ENCODE measurements at regions not wholly inside any gene's neighbourhood (a gene's known extent, or its start where the extent isn't known, plus 50 kb on each side); places are given as distances from the start of the nearest gene placed in this dataset.

DNA sequence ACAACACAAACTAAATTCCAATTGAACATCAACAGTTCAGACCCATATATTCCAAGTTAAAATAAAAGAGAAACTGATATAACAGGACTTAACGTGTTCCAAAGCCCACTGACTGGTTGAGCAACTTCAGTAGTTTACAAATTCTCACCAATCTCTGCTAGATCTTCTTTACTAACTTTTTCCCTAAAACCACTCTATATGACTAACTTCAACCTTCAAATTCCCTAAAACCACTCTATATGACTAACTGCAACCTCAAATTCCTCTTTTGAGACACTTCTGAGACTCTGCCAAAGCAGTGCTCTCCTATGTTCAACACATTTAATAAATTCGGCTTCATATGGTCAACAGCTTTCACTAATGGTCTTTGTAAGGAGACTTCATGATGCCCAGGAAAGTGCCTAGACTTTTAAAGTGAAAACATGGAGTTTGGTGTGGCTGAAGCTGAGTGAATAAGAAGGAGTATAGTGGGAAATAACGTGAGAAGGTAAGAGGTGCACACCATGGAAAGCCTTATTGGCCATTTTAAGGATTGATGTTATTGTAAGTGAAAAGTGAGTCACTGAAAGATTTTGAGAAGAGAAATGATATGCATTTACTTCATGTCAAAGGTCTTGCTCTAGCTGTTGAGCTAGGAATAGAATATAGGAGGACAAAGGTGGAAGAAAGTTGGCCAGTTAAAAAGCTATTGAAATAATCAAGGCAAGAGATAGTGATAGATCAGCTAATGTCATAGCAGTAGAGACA lies 134.0 kb upstream of the HCRTR2 start:
- Histone ChIP-seq H3K4me3 (no peak overlapping the region), H3K27ac (no peak overlapping the region), H3K36me3 (no peaks in the 10 kb centered on the region), H3K9me3 (no peaks in the 10 kb centered on the region), H3K27me3 (no peaks in the 10 kb centered on the region), H3K4me1 (no peaks in the 10 kb centered on the region)
- no peak for TF ChIP-seq POLR2A (IDR thresholded peaks at IDR 0.05)
- no peak for TF ChIP-seq POLR2AphosphoS5 (IDR thresholded peaks at IDR 0.05)
- no peak for TF ChIP-seq CTCF (IDR thresholded peaks at IDR 0.05)
- TF ChIP-seq EP300 (IDR thresholded peaks at IDR 0.05), result no peak
- no peak for DNase-seq
- WGBS, 5 donors, result 76 to 79% (median 76%) methylated on average over 3 of the region's 3 CpGs
- intact Hi-C loops (cut with DNase I; ENCODE audit: low total_unique reads), result no loop called here

DNA sequence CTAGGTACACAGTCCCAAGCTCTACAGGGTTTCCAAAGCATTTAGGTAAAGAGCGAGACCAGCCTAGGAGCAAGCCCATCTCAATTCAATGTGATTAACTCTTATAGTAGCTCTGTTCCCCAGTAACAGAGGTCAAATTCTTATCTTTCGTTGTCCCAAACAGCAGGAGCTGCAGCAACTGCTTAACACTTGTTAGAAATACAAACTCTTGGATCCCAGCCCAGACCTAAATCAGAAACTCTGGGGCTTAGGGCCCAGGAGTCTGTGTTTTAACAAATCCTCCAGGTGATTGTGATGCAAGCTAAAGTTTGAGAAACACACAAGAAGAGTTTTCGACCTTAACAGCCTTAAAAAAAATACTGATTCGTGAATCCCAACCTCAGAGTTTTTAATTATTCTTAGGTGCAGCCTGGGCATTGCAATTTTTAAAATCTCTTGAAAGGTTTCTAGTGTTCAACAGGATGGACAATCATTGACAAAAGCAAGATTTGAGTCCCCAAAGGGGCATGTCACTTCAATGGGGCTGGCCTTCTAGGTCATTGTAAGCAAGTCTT lies 127.4 kb upstream of the HCRTR2 start:
- intact Hi-C loops (cut with DNase I; ENCODE audit: low total_unique reads), result no loop called here
- Histone ChIP-seq H3K9me3 (no peaks in the 10 kb centered on the region), H3K27ac (no peak overlapping the region), H3K27me3 (no peaks in the 10 kb centered on the region), H3K4me1 (peaks cover 0 to 9% (median 3%) of the 10 kb centered on the region in 4 donors), H3K36me3 (no peaks in the 10 kb centered on the region), H3K4me3 (no peak overlapping the region)
- TF ChIP-seq CTCF (IDR thresholded peaks at IDR 0.05) (no peak), EP300 (IDR thresholded peaks at IDR 0.05) (no peak), POLR2A (IDR thresholded peaks at IDR 0.05) (no peak), POLR2AphosphoS5 (IDR thresholded peaks at IDR 0.05) (no peak)
- WGBS, 5 donors, result 19 to 38% (median 24%) methylated on average over 4 of the region's 4 CpGs
- peak in 1 of 2 donors; percentile 65 for DNase-seq

- 61 to 74% (median 72%) methylated on average over 2 of the region's 2 CpGs for WGBS, 5 donors
- TF ChIP-seq EP300 (IDR thresholded peaks at IDR 0.05) (no peak), POLR2A (IDR thresholded peaks at IDR 0.05) (no peak), POLR2AphosphoS5 (IDR thresholded peaks at IDR 0.05) (no peak), CTCF (IDR thresholded peaks at IDR 0.05) (no peak)
- peaks cover 0 to 9% (median 3%) of the 10 kb centered on the region in 4 donors for H3K4me1 ChIP-seq
Observed at GRCh38 chr6:55047451-55048044, 126.8 kb upstream of the HCRTR2 start.

DNA sequence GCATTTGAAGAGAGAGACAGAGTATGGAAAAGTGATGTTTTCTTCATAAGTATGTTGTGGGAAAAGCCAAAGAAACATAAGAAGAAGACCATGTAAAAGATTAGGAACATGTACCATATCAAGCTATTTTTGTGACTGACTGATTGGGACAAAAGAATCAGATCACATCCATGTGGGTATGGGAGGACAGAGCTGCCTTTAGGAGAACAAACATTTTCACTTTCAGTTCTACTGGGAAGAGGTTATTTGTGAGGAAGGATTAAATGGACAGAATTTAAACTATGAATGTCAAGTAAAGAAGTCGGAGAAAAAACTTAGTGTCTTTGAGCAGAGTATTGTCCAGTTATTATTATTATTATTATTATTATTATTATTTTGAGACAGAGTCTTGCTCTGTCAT lies 124.4 kb upstream of the HCRTR2 start:
- no peak overlapping the region for H3K4me3 ChIP-seq
- 82 to 97% (median 95%) methylated on average over 1 of the region's 1 CpG for WGBS, 5 donors
- no peak overlapping the region for H3K27ac ChIP-seq
- TF ChIP-seq CTCF (IDR thresholded peaks at IDR 0.05), result no peak
- no peak for TF ChIP-seq EP300 (IDR thresholded peaks at IDR 0.05)
- TF ChIP-seq POLR2A (IDR thresholded peaks at IDR 0.05), result no peak
- TF ChIP-seq POLR2AphosphoS5 (IDR thresholded peaks at IDR 0.05), result no peak
- no peaks in the 10 kb centered on the region for H3K27me3 ChIP-seq
- H3K36me3 ChIP-seq, result no peaks in the 10 kb centered on the region
- no peak for DNase-seq
- peaks cover 0 to 9% (median 3%) of the 10 kb centered on the region in 4 donors for H3K4me1 ChIP-seq
- intact Hi-C loops (cut with DNase I; ENCODE audit: low total_unique reads), result no loop called here
- no peaks in the 10 kb centered on the region for H3K9me3 ChIP-seq

More at GRCh38 chr6:55047451-55048044, 126.8 kb upstream of the HCRTR2 start:
- no peaks in the 10 kb centered on the region for H3K36me3 ChIP-seq
- H3K4me3 ChIP-seq, result no peak overlapping the region
- H3K27ac ChIP-seq, result no peak overlapping the region
- intact Hi-C loops (cut with DNase I; ENCODE audit: low total_unique reads), result no loop called here
- H3K27me3 ChIP-seq, result no peaks in the 10 kb centered on the region
- H3K9me3 ChIP-seq, result no peaks in the 10 kb centered on the region
- peak in 1 of 2 donors; percentile 8 for DNase-seq
